Sigmoid colon (tissue), 4 donors: ENCODE measurements at regions not wholly inside any gene's neighbourhood (a gene's known extent, or its start where the extent isn't known, plus 50 kb on each side); places are given as distances from the start of the nearest gene placed in this dataset.

Experiments used
- EP300 ChIP-seq, 4 donors: sonication (generic); formaldehyde crosslinking; IDR thresholded peaks; one replicate each; pipeline ENCODE4 v1.6.1; 2017; ENCODE audit warnings: antibody characterized with exemption in 4 of 4
- POLR2A ChIP-seq, 2 donors: fragments of 450-650 bp; IDR thresholded peaks; one replicate each; pipeline ENCODE4 v1.6.1; 2016; ENCODE audit warnings: antibody characterized with exemption in 2 of 2, mild to moderate bottlenecking in 2 of 2, moderate library complexity in 2 of 2
- TF ChIP-seq, protein P1 (sequence below), 4 experiments: fragments of 450-650 bp in 3 of 4; fragments of 200-600 bp in 1 of 4; IDR thresholded peaks; one replicate each; pipeline ENCODE4 v1.5.1; 2016 to 2019; ENCODE audit warnings: antibody characterized with exemption in 4 of 4, mild to moderate bottlenecking in 3 of 4, moderate library complexity in 2 of 4

- TF ChIP-seq EP300 (IDR thresholded peaks at IDR 0.05) = no peak
- TF ChIP-seq, protein P1, sequence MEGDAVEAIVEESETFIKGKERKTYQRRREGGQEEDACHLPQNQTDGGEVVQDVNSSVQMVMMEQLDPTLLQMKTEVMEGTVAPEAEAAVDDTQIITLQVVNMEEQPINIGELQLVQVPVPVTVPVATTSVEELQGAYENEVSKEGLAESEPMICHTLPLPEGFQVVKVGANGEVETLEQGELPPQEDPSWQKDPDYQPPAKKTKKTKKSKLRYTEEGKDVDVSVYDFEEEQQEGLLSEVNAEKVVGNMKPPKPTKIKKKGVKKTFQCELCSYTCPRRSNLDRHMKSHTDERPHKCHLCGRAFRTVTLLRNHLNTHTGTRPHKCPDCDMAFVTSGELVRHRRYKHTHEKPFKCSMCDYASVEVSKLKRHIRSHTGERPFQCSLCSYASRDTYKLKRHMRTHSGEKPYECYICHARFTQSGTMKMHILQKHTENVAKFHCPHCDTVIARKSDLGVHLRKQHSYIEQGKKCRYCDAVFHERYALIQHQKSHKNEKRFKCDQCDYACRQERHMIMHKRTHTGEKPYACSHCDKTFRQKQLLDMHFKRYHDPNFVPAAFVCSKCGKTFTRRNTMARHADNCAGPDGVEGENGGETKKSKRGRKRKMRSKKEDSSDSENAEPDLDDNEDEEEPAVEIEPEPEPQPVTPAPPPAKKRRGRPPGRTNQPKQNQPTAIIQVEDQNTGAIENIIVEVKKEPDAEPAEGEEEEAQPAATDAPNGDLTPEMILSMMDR (IDR thresholded peaks at IDR 0.05) = no peak
- TF ChIP-seq POLR2A (IDR thresholded peaks at IDR 0.05) = no peak
Measured at GRCh38 chr13:40074338-40074737, 418.9 kb downstream of the COG6 start.
